HG02678 (cell line): ENCODE measurements at regions not wholly inside any gene's neighbourhood (a gene's known extent, or its start where the extent isn't known, plus 50 kb on each side); places are given as distances from the start of the nearest gene placed in this dataset.
A peak's percentile ranks its signal among the peaks of the same experiment; 100 is the strongest.

ENCODE experiments used
- ATAC-seq: cut with Tn5 transposase; IDR thresholded peaks from one replicate; pipeline ENCODE4 v1.9.1; 2021; ENCODE audit warnings: mild to moderate bottlenecking, moderate library complexity; ENCODE audit not compliant: unreplicated experiment

DNA sequence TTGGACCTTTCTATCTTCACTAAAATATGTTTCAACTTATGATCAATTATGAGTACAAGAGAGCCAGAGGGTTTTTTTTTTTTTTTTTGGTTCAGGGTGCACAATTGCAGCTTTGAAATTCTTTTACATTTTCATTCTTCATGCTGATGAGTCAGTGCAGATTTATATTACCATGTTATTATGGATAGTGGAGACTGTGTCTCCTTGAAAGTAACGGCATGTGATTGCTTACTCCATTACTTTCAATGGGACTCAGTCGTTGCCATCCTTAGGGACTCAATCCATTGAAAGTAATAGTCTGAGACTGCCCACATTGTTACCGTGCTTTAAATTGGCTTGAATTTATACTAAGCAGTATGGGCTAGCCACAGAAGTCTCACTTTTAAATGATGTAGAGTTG is 286.5 kb upstream of the FANCL start:
- no peak for ATAC-seq

DNA sequence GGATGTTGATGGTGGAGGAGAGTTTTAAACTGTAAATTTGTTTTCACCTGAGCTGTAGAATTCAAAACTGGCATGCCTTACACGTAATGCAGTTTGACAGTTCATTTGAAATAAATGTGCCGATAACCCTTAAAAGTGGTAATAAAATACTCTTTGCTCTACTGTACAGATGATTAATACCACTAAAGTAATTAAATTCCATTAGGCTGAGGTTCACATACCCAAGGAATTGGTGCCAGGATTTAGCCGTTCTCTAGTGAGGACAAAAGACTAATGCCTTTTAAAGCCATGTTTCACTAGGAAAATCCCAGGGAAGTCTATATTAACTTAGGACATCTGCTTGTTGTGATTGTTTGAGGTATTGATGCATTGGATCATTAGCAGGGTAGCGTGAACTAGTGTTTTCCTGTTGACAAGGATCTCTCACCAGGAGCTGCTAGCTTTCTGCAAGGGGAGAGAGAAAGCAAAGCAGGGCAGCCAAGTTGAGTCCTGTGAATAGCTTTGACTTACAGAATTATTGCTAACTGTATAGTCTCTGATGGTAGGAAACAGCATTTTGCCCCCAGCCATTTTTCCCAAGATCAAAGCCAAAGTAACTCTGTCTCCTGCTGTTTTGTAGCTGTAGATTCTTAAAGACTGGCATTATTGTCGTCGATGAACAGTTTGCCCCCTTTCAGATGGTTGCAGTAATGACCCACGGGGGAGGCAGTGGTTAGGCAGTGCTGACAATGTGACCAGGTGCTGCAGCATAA is 280.9 kb upstream of the FANCL start:
- no peak for ATAC-seq

DNA sequence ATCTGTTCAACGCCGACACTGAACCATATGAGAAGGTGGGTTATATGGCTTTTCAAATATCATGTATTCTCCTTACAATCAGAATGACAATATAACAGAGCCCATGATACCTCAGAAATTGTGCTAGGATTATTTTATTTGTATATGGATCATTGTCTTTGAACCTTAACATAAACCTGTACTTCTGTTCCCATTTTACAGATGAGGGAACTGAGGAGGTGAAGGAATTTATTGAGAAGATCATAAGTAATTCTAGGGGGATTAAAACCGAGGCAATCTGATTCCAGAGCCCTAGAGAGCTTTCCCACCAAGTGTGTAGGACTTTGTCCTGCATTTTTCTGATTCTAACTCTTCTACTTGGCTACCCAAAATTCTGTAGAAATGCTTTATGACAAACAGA is 279.8 kb upstream of the FANCL start:
- ATAC-seq, result no peak

DNA sequence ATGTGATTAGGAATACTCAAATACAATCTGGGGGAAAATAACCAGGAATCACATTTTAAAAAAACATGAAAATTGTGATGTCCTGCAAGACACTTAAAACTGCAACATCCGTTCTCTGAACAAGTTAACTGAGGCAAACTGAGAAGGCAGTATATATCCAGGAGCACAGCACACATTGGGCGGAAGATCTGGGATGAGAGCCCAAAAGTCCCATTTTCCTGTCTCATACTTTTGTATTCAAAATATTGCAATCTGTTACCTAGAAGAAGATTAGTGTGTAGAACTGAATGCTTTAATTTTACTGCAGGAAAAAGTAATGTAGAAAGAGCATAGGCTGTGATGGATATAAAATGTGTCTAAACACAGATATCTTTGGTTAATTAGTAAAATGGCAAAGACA is 276.8 kb upstream of the FANCL start:
- no peak for ATAC-seq

DNA sequence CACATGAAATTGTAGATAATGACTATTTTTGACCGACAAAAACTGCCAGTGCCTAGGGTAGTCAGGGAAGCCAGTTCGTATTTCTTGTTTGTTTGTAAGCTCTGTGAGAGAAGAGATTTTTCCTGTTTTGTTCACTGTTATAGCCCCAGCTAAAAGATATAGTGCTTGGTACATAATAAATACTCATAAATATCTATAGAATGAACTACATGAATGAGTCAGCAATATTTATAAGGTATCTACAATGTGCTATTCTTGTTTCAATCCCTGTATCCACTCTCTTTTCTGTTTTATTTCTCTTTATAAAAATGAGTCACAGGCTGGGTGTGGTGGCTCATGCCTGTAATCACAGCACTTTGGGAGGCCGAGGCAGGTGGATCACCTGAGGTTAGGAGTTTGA is 275.6 kb upstream of the FANCL start:
- no peak for ATAC-seq

DNA sequence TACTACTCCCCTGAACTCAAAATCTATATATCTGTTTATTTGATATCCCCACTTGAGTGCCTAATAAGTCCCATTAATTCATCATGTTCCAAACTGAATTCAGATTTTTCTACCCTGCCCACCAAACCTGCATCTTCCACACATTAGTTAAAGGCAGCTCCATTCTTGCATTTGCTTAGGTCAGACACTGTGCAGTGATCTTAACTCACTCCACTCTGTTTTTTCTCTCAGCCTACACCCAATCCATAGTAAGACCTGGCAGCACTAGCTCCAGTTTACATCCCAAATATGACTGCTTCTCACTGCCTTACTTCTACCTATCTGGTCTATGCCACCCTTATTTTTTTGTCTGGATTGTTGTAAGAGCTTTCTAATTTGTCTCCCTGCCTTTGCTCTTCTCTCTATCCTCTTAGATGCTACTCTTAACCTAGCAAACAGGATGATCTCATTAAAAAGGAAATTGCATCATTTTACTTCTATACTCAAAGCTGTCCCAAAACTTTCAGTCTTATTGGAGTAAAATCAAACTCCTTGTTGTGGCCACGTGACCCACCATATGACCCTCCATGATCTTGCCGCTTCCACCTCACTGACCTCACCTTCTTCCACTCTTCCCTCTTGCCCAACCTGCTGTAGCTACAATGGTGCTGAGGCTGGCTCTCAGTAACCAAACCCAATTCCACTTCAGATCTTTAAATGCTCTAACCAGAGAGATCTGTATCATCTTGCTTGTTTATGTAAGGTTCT is 274.9 kb upstream of the FANCL start:
- no peak for ATAC-seq

DNA sequence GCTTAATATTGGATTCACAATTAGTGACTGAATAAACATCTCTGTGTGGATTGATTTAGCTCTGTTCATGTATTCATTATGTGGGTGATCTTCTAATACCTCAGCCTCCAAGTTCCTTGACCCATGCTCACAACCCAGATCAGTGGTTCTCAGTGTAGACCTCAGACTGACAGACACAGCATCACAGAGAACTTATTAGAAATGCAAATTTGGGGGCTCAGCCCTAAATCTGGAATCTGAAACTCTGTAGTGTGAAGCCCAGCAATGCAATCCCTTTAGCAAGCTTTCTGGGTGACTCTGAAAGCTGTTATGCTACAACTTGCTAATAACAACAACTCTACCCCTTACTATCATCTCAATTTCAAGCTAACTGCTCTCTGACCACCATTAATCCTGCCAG is 273.1 kb upstream of the FANCL start:
- peak; percentile 76 for ATAC-seq

DNA sequence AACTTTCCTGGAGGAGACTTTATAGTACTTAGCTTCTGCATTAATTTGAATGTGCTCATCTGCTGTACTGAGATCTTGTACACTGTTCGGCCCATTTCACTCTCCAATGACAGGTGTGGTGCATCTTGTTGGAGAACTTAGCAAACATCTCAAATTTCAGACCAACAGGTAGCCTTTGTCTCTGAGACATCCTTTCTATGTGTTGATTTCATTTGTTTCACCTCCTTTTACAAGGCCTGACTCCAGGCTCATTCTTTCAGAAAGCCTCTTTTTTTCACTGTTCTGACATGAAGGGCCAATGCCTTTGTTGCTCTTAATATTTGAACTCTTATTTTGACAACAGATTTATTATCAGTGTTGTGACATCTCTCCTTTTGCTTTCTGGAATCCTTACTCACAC is 271.8 kb upstream of the FANCL start:
- no peak for ATAC-seq

DNA sequence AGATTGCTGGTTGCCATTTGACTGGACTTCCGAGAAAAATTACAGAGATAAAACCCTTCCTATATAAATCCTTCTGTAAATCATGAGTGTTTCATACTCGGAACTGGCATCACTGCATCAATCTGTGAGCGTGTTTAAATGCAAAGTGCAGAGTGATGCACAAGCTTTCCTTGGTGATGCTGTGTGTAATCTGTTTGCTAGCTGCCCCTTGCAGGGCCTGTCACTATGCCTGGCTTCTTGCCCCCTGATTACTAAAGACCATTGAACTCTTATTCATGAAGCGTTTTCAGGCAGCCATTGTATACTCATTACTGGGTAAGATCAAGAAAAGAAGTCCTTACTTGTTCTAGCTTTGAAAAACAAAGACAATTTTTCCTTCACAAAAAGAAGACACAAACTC is 266.9 kb upstream of the FANCL start:
- no peak for ATAC-seq

DNA sequence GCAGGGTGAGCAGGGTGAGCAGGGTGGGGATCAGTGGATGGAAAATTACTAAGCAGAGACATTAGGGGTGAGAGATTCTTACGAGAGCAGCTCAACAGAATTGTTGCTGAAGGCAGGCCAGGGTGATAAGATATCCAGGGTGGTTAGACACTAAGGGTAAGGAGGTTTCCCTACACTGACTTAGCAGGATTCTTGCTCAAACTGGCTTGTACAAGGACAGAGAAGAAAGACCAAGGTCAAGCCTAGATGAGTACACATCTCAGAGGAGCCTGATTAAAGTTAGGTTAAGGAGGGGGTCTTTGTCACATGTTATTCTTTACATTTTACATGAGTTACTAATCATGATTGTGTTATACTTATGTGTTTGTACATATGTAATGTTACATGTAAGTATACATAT is 262.8 kb upstream of the FANCL start:
- ATAC-seq, result no peak

DNA sequence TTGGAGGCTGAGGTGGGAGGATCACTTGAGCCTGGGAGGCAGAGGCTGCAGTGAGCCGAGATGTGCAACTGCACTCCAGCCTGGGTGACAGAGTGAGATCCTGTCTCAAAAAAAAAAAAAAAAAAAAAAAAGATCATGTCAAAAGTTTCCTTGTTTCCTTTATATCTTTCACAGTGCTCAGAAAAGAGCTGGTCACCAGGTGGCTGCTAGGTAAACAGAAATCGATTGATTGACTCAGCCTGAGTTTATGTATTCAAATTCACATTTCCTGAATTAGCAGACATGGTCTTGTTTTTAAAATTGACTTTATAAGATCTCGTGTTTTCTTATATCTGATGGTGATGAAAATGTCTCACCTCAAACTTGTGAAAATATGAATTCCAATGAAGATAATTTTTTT is 261.8 kb upstream of the FANCL start:
- ATAC-seq, result no peak

DNA sequence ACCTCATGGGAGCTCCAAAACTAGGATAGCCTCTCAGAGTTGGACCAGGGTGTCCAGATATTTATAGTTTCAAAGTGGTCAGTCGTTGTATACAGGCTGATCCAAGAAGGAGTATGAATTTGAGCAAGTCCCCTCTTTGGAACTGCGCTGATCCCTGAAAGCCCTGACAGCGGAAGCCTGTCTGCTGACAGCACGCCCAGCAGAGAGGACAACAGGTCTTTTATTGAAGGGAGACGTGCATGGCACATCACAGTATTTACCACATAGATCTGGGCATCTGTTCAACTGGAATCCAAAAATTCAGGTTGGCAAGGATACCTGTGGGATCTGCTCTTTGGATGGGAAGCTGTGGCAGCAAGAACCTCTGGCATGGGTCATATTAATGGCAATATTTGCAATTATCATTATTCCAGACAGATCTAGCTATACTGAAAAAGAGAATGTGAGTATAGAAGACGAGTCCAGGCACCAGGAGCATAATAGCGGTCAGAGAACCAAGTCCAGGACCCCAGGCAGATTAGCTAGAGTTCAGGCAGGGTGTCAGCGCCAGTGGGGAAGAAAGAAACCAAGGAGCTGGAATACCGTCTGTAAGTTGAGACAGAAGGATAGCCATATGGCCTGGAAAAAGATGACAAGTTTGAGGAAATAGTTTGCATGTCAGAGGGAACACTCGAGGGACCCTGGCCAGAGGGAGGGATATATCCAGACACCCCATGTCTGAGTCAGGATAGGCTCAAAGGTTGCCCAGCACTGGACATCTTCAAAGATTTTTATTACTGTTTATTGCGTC is 260.4 kb upstream of the FANCL start:
- ATAC-seq, result no peak

DNA sequence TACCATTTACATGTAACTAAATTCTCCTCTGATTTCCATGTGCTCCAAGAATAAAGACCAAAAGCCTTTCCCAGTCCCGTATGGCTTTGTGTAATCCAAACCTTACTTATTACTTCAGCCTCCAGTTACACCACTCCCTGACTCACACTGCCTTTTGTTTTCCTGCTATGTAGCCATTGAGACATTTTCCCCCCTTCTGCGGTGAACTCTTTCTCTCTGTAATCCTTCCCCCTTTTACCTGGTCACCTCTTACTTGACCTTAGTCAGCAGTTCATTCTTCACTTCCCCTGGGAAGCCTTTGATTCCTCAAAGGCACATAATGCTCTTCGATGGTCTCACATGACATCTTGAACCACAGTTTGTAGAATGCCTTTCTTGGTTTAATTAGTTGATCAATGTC is 256.0 kb upstream of the FANCL start:
- ATAC-seq, result no peak

DNA sequence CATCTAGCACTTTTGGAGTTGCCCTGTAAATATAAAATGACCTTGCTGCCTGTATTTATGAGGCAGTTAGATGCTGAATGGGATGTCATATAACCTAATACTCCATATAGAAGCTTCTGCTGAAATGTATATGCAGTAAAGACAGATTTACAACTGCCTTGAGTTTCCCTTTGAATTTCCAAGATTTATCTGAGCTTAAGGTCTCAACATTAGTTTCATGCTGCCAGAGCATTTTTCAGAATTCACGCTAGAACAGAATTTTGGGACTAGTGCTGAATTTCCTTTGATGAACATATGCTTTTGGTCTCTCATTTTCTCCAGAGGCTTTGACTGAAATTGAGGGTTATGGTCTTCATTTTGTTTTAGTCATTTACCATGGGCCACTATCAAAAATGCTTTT is 254.7 kb upstream of the FANCL start:
- no peak for ATAC-seq

DNA sequence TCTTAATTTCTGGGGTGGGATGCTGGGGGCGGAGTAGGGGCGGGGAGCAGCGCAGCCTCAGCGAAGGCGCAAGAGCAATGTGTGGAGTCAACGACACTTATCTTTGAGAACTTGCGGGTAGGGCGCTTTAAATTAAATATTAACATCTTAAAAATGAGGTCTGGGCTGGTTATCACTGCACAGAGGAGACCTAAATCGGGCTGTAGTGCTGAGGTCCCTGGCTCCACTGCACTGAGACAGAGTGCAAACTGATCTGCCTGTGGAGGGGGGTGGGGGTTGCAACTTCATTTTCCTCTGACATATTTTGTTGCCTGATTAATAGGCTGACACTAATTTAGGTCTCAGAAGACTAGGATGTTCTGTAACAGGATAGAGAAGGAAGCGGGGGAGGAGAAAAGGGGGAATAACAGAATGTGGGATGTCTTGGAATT is 253.0 kb upstream of the FANCL start:
- ATAC-seq, result no peak

DNA sequence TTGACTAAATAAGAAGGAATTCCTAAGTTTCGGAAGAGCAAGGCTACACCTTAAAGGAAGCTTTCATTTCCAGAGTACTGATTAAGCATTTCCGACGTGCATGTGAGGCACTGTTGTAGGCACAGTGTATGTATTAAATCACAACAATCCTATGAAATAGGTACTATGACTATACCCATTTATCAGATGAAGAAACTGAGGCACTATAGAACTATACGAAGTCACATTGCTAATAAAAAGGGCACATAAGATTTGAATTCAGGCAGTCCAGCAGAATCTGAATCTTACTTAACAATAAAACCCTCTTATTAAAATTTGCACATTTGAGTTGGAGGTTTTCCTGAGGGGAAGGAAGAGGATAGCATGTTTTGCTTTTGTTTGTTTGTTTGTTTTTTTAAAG is 243.5 kb upstream of the FANCL start:
- no peak for ATAC-seq

DNA sequence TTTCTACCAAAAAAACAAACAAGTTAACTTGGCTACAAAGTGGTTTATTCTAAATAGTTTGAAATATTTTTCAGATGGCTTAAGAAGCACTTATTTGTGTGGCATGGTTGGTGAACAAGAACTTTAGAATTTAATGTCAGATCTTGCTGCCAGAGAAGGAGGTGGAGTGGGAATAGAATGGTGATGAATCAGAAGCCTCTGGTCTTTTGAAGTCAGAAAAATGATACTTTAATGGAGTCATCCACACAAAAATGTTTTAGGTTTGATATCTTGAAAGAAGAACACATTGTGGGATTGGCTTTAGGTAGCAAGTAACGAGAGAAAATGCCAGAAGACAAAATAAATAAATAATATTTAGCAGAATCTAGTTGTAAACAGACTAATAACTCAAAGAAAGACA is 243.1 kb upstream of the FANCL start:
- ATAC-seq, result no peak

DNA sequence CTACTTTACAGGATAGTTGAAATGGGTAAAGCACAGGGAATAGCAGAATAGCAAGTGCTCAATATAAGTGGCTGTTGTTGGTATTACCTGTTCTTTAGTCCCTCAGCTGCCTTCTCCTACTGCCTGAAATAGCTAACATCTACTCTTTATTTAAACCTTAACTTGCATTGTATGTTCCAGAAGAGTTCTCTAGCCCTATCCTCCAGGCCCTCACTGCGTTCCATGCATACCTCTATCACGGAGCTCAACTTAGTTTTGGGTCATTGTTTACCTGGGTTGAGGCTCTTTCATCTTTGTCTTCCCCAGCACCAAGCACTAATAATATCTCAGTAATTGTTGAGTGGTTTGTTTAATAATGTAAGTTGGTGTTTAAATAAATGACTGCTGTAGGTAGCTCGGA is 242.2 kb upstream of the FANCL start:
- no peak for ATAC-seq

DNA sequence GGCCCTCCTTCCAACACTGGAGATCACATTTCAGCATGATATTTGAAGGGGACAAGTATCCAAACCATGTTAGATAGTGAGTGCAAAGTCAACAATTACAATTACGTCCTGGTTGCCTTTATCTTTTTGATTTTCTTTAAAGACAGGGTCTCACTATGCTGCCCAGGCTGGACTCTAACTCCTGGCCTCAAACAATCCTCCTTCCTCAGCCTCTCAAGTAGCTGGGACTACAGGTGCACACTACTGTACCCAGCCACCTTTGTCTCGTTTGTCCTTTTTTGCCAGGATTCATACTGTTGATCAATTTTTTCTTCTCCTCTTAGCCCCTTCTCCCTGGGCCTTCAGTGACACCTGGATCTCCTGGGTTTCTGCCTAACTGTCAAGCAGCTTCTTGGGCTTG is 240.5 kb upstream of the FANCL start:
- no peak for ATAC-seq

DNA sequence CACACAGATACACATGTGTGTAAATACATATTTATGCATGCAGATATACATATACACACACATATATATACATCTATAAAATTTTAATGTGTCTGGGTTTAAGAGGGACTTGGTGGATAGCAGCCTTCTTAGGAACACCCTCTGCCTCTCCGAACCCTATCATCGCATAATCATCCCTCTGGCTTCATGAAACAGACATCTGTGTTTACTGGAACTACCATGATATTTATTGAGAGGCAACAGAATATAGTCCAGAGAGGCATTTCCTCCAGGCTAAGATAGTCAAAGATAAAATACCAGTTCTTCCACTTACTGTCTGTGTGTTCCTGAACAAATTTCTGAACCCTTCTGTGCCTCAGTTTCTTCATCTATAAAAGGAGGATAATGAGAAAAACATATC is 239.0 kb upstream of the FANCL start:
- ATAC-seq, result no peak

DNA sequence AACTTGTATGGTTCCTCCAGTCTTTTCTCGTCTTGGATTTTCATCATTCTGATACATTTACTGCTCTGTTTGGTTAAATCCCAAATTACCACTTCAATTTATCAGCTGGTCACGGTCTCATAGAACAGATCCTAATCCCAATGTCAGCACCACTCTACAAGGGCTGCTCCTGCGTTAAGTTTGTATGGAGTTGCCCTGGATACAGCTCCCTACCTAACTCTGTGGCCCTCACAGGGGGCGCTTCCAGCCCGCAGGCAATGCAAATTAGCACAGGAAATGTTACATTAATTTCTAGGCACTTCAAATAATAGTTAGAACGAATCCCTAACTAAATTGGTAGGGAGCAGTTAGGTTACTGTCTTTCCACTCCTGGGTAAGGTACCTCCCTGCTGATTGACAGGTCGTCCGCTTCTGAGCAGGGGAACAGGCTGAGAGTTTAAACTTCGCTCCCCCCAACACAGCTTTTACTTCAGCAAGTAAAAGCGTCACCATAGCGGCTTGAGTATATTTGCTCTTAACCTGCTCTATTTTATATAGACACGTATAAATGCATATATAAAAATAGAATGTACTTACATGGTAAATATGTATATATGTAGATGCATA is 238.5 kb upstream of the FANCL start:
- ATAC-seq, result no peak
